ENCODE measurements at regions not wholly inside any gene's neighbourhood (a gene's known extent, or its start where the extent isn't known, plus 50 kb on each side); places are given as distances from the start of the nearest gene placed in this dataset.

DNA sequence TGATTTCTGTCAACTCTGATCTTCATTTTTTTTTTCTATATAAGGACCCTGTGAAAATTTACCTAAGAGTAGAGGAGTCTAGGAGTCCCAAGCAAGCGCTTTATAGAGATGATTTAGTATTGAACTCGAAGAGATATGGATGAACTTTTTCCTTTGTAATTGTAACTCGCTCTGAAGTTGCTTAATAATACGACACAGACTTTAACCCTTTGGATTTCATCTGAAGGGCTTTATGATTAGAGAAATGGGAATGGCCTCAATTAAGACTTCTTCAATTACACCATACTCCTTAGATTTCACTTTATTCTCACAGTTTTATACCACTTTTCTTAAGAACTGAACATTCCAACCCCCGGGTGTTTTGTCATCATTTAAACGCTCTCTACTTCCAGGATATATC, 647.7 kb downstream of the HTR1A start:
- no peak for DNase-seq
- H3K9me3 Mint-ChIP-seq = peaks cover 0 to 5% (median 0%) of the 10 kb centered on the region in 7 donors
- H3K4me1 ChIP-seq (ENCODE audit: control insufficient read depth in 1 of 2, insufficient read depth in 2 of 2, low read length in 2 of 2) = no peaks in the 10 kb centered on the region
- H4K20me1 ChIP-seq (ENCODE audit: insufficient read depth, low read length) = no peaks in the 10 kb centered on the region
- no peak overlapping the region for H3K4me3 Mint-ChIP-seq
- H3K27me3 ChIP-seq (ENCODE audit: control insufficient read depth in 2 of 2, insufficient read depth in 2 of 2, low read length in 2 of 2) = no peaks in the 10 kb centered on the region
- no peak for TF ChIP-seq CTCF (IDR thresholded peaks at IDR 0.05)
- intact Hi-C loops (cut with micrococcal nuclease) = no loop called here
- no peak overlapping the region for H3K4me3 ChIP-seq (replicated peaks in 1 of 3; ENCODE audit: low read depth in 2 of 3, low read length in 3 of 3)
- no peak overlapping the region for H3K27ac Mint-ChIP-seq
- no peaks in the 10 kb centered on the region for H3K27me3 Mint-ChIP-seq (ENCODE audit: low read depth in 3 of 3)
- no peak overlapping the region for H2AFZ ChIP-seq (ENCODE audit: insufficient read depth, low read depth, low read length, poor library complexity, severe bottlenecking)
- H3K36me3 Mint-ChIP-seq = no peaks in the 10 kb centered on the region
- H3K9ac ChIP-seq (ENCODE audit: insufficient read depth, low read length, poor library complexity, severe bottlenecking) = no peak overlapping the region
- no peaks in the 10 kb centered on the region for H3K36me3 ChIP-seq (replicated peaks in 1 of 2; ENCODE audit: control insufficient read depth in 1 of 2, insufficient read depth in 2 of 2, low read length in 2 of 2)
- H3K4me2 ChIP-seq (replicated peaks; ENCODE audit: extremely low read depth, low read length, poor library complexity, severe bottlenecking) = no peak overlapping the region
- WGBS (ENCODE audit: insufficient coverage) = no CpG with 5 or more reads among the region's 6 CpGs
- H3K27ac ChIP-seq (ENCODE audit: low read depth in 1 of 2, low read length in 2 of 2) = no peak overlapping the region
- H3K9me3 ChIP-seq (replicated peaks in 1 of 2; ENCODE audit: control insufficient read depth in 1 of 2, insufficient read depth in 1 of 2, low read length in 2 of 2) = peaks cover 0 to 2% of the 10 kb centered on the region in 2 donors
- no peaks in the 10 kb centered on the region for H3K4me1 Mint-ChIP-seq
- H3K79me2 ChIP-seq (ENCODE audit: insufficient read depth, low read length) = no peaks in the 10 kb centered on the region

GRCh38 chr5:63310644-63311043, 651.6 kb downstream of the HTR1A start:
- Mint-ChIP-seq H3K4me3 (no peak overlapping the region), H3K4me1 (no peaks in the 10 kb centered on the region), H3K36me3 (no peaks in the 10 kb centered on the region), H3K27me3 (ENCODE audit: low read depth in 3 of 3) (no peaks in the 10 kb centered on the region), H3K9me3 (peaks cover 0 to 3% (median 0%) of the 10 kb centered on the region in 7 donors), H3K27ac (no peak overlapping the region)
- intact Hi-C loops (cut with micrococcal nuclease) = no loop called here
- TF ChIP-seq CTCF (IDR thresholded peaks at IDR 0.05) = no peak
- Histone ChIP-seq H2AFZ (ENCODE audit: insufficient read depth, low read depth, low read length, poor library complexity, severe bottlenecking) (no peak overlapping the region), H3K9me3 (replicated peaks in 1 of 2; ENCODE audit: control insufficient read depth in 1 of 2, insufficient read depth in 1 of 2, low read length in 2 of 2) (peaks cover 0 to 5% of the 10 kb centered on the region in 2 donors), H3K9ac (ENCODE audit: insufficient read depth, low read length, poor library complexity, severe bottlenecking) (no peak overlapping the region), H3K27me3 (ENCODE audit: control insufficient read depth in 2 of 2, insufficient read depth in 2 of 2, low read length in 2 of 2) (no peaks in the 10 kb centered on the region), H3K4me3 (replicated peaks in 1 of 3; ENCODE audit: low read depth in 2 of 3, low read length in 3 of 3) (no peak overlapping the region), H3K4me2 (replicated peaks; ENCODE audit: extremely low read depth, low read length, poor library complexity, severe bottlenecking) (no peak overlapping the region), H3K4me1 (ENCODE audit: control insufficient read depth in 1 of 2, insufficient read depth in 2 of 2, low read length in 2 of 2) (no peaks in the 10 kb centered on the region), H3K36me3 (replicated peaks in 1 of 2; ENCODE audit: control insufficient read depth in 1 of 2, insufficient read depth in 2 of 2, low read length in 2 of 2) (no peaks in the 10 kb centered on the region), H4K20me1 (ENCODE audit: insufficient read depth, low read length) (no peaks in the 10 kb centered on the region), H3K27ac (ENCODE audit: low read depth in 1 of 2, low read length in 2 of 2) (no peak overlapping the region), H3K79me2 (ENCODE audit: insufficient read depth, low read length) (no peaks in the 10 kb centered on the region)
- WGBS (ENCODE audit: insufficient coverage) = 100% methylated on average over 1 of the region's 1 CpG
- no peak for DNase-seq

Data from CD14-positive monocyte (primary cell).